Keratinocyte (primary cell): ENCODE measurements at regions not wholly inside any gene's neighbourhood (a gene's known extent, or its start where the extent isn't known, plus 50 kb on each side); places are given as distances from the start of the nearest gene placed in this dataset.

Experiments used
- EZH2 ChIP-seq: IDR thresholded peaks from one replicate; pipeline ENCODE4 v1.6.1; 2012; ENCODE audit warnings: inconsistent platforms, mild to moderate bottlenecking, low read length, moderate library complexity
- TF ChIP-seq, protein P1 (sequence below), 3 experiments: IDR thresholded peaks in 1 of 3; conservative IDR thresholded peaks in 1 of 3; optimal IDR thresholded peaks in 1 of 3; 2 replicates in 2 of 3; 3 replicates in 1 of 3; pipeline versions ENCODE3 to v1.5.1; 2011; ENCODE audit warnings: low read length in 3 of 3, mild to moderate bottlenecking in 3 of 3, moderate library complexity in 2 of 3, control low read depth in 1 of 3, inconsistent platforms in 1 of 3; ENCODE audit not compliant: insufficient read depth in 2 of 3; ENCODE audit errors: extremely low read depth in 1 of 3

DNA sequence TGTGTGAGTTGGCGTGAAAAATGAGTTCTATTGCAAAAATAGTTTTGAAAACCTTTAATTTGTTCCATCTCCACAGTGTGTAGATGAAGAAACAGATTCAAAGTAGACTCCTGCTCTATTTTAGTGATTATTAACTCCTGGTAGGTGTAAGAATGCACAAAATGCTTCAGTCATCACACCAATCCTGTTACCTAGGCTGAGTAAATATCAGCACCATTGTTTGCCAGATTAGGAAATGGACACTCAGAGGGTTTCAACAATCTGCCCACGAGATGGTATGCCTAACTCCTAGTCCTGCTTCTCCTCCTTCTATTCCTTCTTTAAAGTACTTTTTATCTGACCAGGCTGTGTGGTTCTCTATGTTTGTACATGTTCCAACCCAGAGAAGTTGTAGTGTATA is 108.9 kb upstream of the AHI1 start:
- TF ChIP-seq, protein P1, sequence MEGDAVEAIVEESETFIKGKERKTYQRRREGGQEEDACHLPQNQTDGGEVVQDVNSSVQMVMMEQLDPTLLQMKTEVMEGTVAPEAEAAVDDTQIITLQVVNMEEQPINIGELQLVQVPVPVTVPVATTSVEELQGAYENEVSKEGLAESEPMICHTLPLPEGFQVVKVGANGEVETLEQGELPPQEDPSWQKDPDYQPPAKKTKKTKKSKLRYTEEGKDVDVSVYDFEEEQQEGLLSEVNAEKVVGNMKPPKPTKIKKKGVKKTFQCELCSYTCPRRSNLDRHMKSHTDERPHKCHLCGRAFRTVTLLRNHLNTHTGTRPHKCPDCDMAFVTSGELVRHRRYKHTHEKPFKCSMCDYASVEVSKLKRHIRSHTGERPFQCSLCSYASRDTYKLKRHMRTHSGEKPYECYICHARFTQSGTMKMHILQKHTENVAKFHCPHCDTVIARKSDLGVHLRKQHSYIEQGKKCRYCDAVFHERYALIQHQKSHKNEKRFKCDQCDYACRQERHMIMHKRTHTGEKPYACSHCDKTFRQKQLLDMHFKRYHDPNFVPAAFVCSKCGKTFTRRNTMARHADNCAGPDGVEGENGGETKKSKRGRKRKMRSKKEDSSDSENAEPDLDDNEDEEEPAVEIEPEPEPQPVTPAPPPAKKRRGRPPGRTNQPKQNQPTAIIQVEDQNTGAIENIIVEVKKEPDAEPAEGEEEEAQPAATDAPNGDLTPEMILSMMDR (optimal IDR thresholded peaks at IDR 0.05 in 1 of 3, IDR thresholded peaks at IDR 0.05 in 1 of 3, conservative IDR thresholded peaks at IDR 0.05 in 1 of 3; ENCODE audit: extremely low read depth in 1 of 3, insufficient read depth in 2 of 3, low read length in 3 of 3): no peak
- TF ChIP-seq EZH2: no peak
